Neuronal stem cell (in vitro differentiated cells): ENCODE measurements at regions not wholly inside any gene's neighbourhood (a gene's known extent, or its start where the extent isn't known, plus 50 kb on each side); places are given as distances from the start of the nearest gene placed in this dataset.

Experiments
- DNase-seq: peaks from one replicate; pipeline ENCODE4 v3.0.0-alpha.2; 2013; ENCODE audit warnings: low spot score
- H2AFZ ChIP-seq: one replicate; pipeline ENCODE4 v1.6.1; 2013; ENCODE audit warnings: mild to moderate bottlenecking, low read length, inconsistent platforms
- H2AK5ac ChIP-seq: 2 replicates; pipeline ENCODE4 v1.6.1; 2013; ENCODE audit warnings: low read depth, mild to moderate bottlenecking, inconsistent platforms, low read length, moderate library complexity, mixed read lengths
- H2BK120ac ChIP-seq: 2 replicates; pipeline ENCODE4 v1.6.1; 2013; ENCODE audit warnings: low read depth, mild to moderate bottlenecking, inconsistent platforms, low read length, moderate library complexity, mixed read lengths
- H2BK12ac ChIP-seq: one replicate; pipeline ENCODE4 v1.6.1; 2013; ENCODE audit warnings: low read length, inconsistent platforms
- H2BK15ac ChIP-seq: 2 replicates; pipeline ENCODE4 v1.6.1; 2013; ENCODE audit warnings: mild to moderate bottlenecking, low read length, inconsistent platforms, mixed read lengths
- H2BK5ac ChIP-seq: one replicate; pipeline ENCODE4 v1.6.1; 2013; ENCODE audit warnings: inconsistent platforms, mild to moderate bottlenecking, low read length, moderate library complexity
- H3K14ac ChIP-seq: one replicate; pipeline ENCODE4 v1.6.1; 2013; ENCODE audit warnings: low read length, inconsistent platforms
- H3K18ac ChIP-seq: 2 replicates; pipeline ENCODE4 v1.6.1; 2013; ENCODE audit warnings: low read length, inconsistent platforms
- H3K23ac ChIP-seq: 2 replicates; pipeline ENCODE4 v1.6.1; 2013; ENCODE audit warnings: low read depth, mild to moderate bottlenecking, mixed read lengths, low read length, inconsistent platforms; ENCODE audit not compliant: poor library complexity
- H3K27ac ChIP-seq: replicated peaks from 3 replicates; pipeline ENCODE4 v1.5.1; 2013; ENCODE audit warnings: low read length, inconsistent platforms
- H3K27me3 ChIP-seq, 3 experiments: 2 replicates each; pipeline ENCODE4 v1.6.1; 2013; ENCODE audit warnings: low read length in 3 of 3, mild to moderate bottlenecking in 2 of 3, inconsistent platforms in 1 of 3, low read depth in 1 of 3, mixed read lengths in 1 of 3, moderate library complexity in 1 of 3; ENCODE audit not compliant: control insufficient read depth in 3 of 3, insufficient read depth in 3 of 3
- H3K36me3 ChIP-seq, 2 donors: replicated peaks in 1 of 2; 2 replicates each; pipeline ENCODE4 v1.6.1; 2013; ENCODE audit warnings: low read length in 2 of 2; ENCODE audit not compliant: control insufficient read depth in 2 of 2, insufficient read depth in 2 of 2
- H3K4ac ChIP-seq: 2 replicates; pipeline ENCODE4 v1.6.1; 2013; ENCODE audit warnings: inconsistent platforms, mild to moderate bottlenecking, low read length, moderate library complexity
- H3K4me1 ChIP-seq, 2 donors: 1 replicate in 1 of 2; 2 replicates in 1 of 2; pipeline ENCODE4 v1.6.1; 2013; ENCODE audit warnings: low read length in 2 of 2, low read depth in 1 of 2; ENCODE audit not compliant: control insufficient read depth in 2 of 2, insufficient read depth in 1 of 2
- H3K4me2 ChIP-seq: one replicate; pipeline ENCODE4 v1.6.1; 2013; ENCODE audit warnings: mild to moderate bottlenecking, low read length, inconsistent platforms; ENCODE audit not compliant: insufficient read depth, poor library complexity, severe bottlenecking
- H3K4me3 ChIP-seq, 2 donors: 2 replicates each; pipeline ENCODE4 v1.5.1; 2013; ENCODE audit warnings: low read length in 2 of 2, mild to moderate bottlenecking in 2 of 2, inconsistent platforms in 1 of 2, moderate library complexity in 1 of 2
- H3K79me1 ChIP-seq: one replicate; pipeline ENCODE4 v1.6.1; 2013; ENCODE audit warnings: low read depth, mild to moderate bottlenecking, inconsistent platforms, low read length, moderate library complexity
- H3K9ac ChIP-seq: one replicate; pipeline ENCODE4 v1.6.1; 2013; ENCODE audit warnings: mild to moderate bottlenecking, low read depth, low read length, inconsistent platforms; ENCODE audit not compliant: poor library complexity
- H3K9me3 ChIP-seq, 2 donors: replicated peaks in 1 of 2; 2 replicates each; pipeline versions ENCODE3 to v1.6.1; 2013; ENCODE audit warnings: low read length in 2 of 2, mild to moderate bottlenecking in 2 of 2, inconsistent platforms in 1 of 2, low read depth in 1 of 2, mixed read lengths in 1 of 2, moderate library complexity in 1 of 2; ENCODE audit not compliant: control insufficient read depth in 2 of 2, insufficient read depth in 1 of 2
- H4K8ac ChIP-seq: one replicate; pipeline ENCODE4 v1.6.1; 2013; ENCODE audit warnings: low read depth, mild to moderate bottlenecking, inconsistent platforms, low read length, moderate library complexity
- H4K91ac ChIP-seq: one replicate; pipeline ENCODE4 v1.6.1; 2013; ENCODE audit warnings: low read length, low read depth, mild to moderate bottlenecking, inconsistent platforms; ENCODE audit not compliant: poor library complexity
- whole genome bisulfite sequencing, 2 donors: extraction: QIAGEN DNeasy Blood & Tissue Kit; methylation state at CpG; one replicate each; pipeline ENCODE4 v1.1.7; 2013; ENCODE audit warnings: missing lambda C conversion rate in 2 of 2, mixed read lengths in 1 of 2; ENCODE audit not compliant: insufficient read length in 2 of 2, insufficient replicate concordance in 1 of 2; ENCODE audit errors: extremely low coverage in 2 of 2; 5-methylcytosine and 5-hydroxymethylcytosine counted together

GRCh38 chr9:96047741-96048103 lies 172.2 kb downstream of the ERCC6L2 start:
- no peak overlapping the region for H4K8ac ChIP-seq
- H2BK15ac ChIP-seq, result no peak overlapping the region
- H3K79me1 ChIP-seq, result no peaks in the 10 kb centered on the region
- H2BK5ac ChIP-seq, result no peak overlapping the region
- H3K9ac ChIP-seq, result no peak overlapping the region
- H3K4ac ChIP-seq, result no peak overlapping the region
- H2AFZ ChIP-seq, result peak overlapping the region; percentile 83
- peaks cover 0 to 2% of the 10 kb centered on the region in 2 donors for H3K9me3 ChIP-seq
- peaks cover 24% of the 10 kb centered on the region in 2 donors for H3K4me1 ChIP-seq
- H3K23ac ChIP-seq, result no peak overlapping the region
- peak overlapping the region; percentile 61 for H3K18ac ChIP-seq
- no peak overlapping the region for H3K4me2 ChIP-seq
- no peaks in the 10 kb centered on the region for H3K36me3 ChIP-seq
- no peaks in the 10 kb centered on the region for H3K27me3 ChIP-seq
- WGBS, 2 donors, result no CpG with 5 or more reads among the region's 10 CpGs
- H2AK5ac ChIP-seq, result no peak overlapping the region
- H3K4me3 ChIP-seq, result peak overlapping the region in 1 of 2 donors; percentile 11
- no peak for DNase-seq
- no peak overlapping the region for H2BK12ac ChIP-seq
- H3K27ac ChIP-seq, result peak overlapping the region; percentile 18
- H2BK120ac ChIP-seq, result no peak overlapping the region
- H4K91ac ChIP-seq, result no peak overlapping the region
- no peak overlapping the region for H3K14ac ChIP-seq

GRCh38 chr9:96047116-96047639 lies 171.7 kb downstream of the ERCC6L2 start:
- H2BK12ac ChIP-seq, result peak overlapping the region; percentile 44
- H3K14ac ChIP-seq, result no peak overlapping the region
- H4K91ac ChIP-seq, result no peak overlapping the region
- H3K23ac ChIP-seq, result no peak overlapping the region
- H4K8ac ChIP-seq, result no peak overlapping the region
- H3K9ac ChIP-seq, result no peak overlapping the region
- H3K18ac ChIP-seq, result peak overlapping the region; percentile 82
- H2AFZ ChIP-seq, result peak overlapping the region; percentile 83
- no peak overlapping the region for H3K4me2 ChIP-seq
- H3K27ac ChIP-seq, result no peak overlapping the region
- H3K9me3 ChIP-seq, result peaks cover 0 to 2% of the 10 kb centered on the region in 2 donors
- no peaks in the 10 kb centered on the region for H3K79me1 ChIP-seq
- H3K4me1 ChIP-seq, result peaks cover 19 to 24% of the 10 kb centered on the region in 2 donors
- H2AK5ac ChIP-seq, result peak overlapping the region; percentile 6
- no peak overlapping the region for H2BK120ac ChIP-seq
- no peak overlapping the region for H3K4ac ChIP-seq
- no peaks in the 10 kb centered on the region for H3K27me3 ChIP-seq
- no peaks in the 10 kb centered on the region for H3K36me3 ChIP-seq
- no CpG with 5 or more reads among the region's 16 CpGs for WGBS, 2 donors
- DNase-seq, result no peak
- H2BK5ac ChIP-seq, result no peak overlapping the region
- no peak overlapping the region for H3K4me3 ChIP-seq
- peak overlapping the region; percentile 3 for H2BK15ac ChIP-seq

DNA sequence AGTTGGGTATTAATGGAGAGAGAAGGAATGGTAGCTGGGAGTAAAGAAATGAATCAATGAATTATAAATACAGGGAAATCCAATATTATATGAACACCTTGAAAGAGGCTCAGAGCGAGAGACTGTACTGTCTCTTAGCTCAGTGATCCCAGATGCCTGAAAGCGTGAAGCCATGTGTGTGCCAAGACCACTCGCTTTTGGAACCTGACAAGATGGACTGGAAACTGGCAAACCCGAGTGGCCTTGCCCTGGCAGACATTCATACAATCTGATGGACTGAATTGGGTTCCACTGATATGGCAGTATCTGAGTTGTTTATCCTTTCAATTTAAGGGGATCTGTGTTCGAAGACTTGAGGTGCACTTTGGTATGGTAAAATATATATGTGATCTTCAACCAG lies 170.3 kb downstream of the ERCC6L2 start:
- Histone ChIP-seq H3K4ac (no peak overlapping the region), H2AFZ (no peak overlapping the region), H3K79me1 (no peaks in the 10 kb centered on the region), H2BK5ac (no peak overlapping the region), H3K4me3 (no peak overlapping the region), H4K8ac (no peak overlapping the region), H2BK12ac (no peak overlapping the region), H3K18ac (no peak overlapping the region), H3K9me3 (peaks cover 0 to 2% of the 10 kb centered on the region in 2 donors), H3K14ac (no peak overlapping the region), H3K23ac (no peak overlapping the region), H3K4me2 (no peak overlapping the region), H3K36me3 (no peaks in the 10 kb centered on the region), H3K9ac (no peak overlapping the region), H2BK120ac (no peak overlapping the region), H3K27me3 (no peaks in the 10 kb centered on the region), H3K27ac (no peak overlapping the region), H2AK5ac (no peak overlapping the region), H3K4me1 (peaks cover 18 to 24% of the 10 kb centered on the region in 2 donors), H2BK15ac (no peak overlapping the region), H4K91ac (no peak overlapping the region)
- no peak for DNase-seq
- no CpG with 5 or more reads among the region's 5 CpGs for WGBS, 2 donors

DNA sequence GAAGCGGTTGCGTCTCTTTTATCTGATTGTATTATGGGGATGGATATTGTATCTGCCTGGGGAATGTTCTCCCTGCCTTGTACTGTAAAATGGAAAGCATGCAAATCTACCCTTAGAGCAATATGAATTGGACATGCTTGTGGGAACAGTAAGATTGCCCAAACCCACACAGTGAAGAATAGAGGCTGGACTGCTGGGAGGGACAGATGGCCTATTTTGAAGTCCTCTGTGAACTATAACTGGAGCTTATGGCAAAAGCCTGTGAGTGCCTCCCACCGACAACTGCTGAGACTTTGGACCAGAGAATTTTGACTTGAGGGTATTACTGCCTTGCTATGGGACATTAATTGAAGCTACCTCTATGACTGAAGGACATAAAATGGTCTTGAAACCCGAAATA lies 168.9 kb downstream of the ERCC6L2 start:
- WGBS, 2 donors, result no CpG with 5 or more reads among the region's 4 CpGs
- H2BK12ac ChIP-seq, result no peak overlapping the region
- H3K36me3 ChIP-seq, result no peaks in the 10 kb centered on the region

More for the DNA sequence above, 168.9 kb downstream of the ERCC6L2 start:
- H2AFZ ChIP-seq, result no peak overlapping the region
- no peaks in the 10 kb centered on the region for H3K79me1 ChIP-seq
- H3K23ac ChIP-seq, result no peak overlapping the region
- no peak overlapping the region for H3K4me2 ChIP-seq
- H3K4me1 ChIP-seq, result peaks cover 18 to 22% of the 10 kb centered on the region in 2 donors
- no peak overlapping the region for H3K27ac ChIP-seq
- H3K14ac ChIP-seq, result no peak overlapping the region
- no peaks in the 10 kb centered on the region for H3K27me3 ChIP-seq
- no peak overlapping the region for H3K9ac ChIP-seq
- DNase-seq, result no peak
- H4K8ac ChIP-seq, result no peak overlapping the region
- no peak overlapping the region for H3K4me3 ChIP-seq
- H2BK15ac ChIP-seq, result no peak overlapping the region
- H3K18ac ChIP-seq, result no peak overlapping the region
- no peak overlapping the region for H2AK5ac ChIP-seq
- no peak overlapping the region for H3K4ac ChIP-seq
- peaks cover 0 to 3% of the 10 kb centered on the region in 2 donors for H3K9me3 ChIP-seq
- no peak overlapping the region for H4K91ac ChIP-seq
- H2BK5ac ChIP-seq, result no peak overlapping the region
- no peak overlapping the region for H2BK120ac ChIP-seq
